ENCODE measurements at regions not wholly inside any gene's neighbourhood (a gene's known extent, or its start where the extent isn't known, plus 50 kb on each side); places are given as distances from the start of the nearest gene placed in this dataset.

DNA sequence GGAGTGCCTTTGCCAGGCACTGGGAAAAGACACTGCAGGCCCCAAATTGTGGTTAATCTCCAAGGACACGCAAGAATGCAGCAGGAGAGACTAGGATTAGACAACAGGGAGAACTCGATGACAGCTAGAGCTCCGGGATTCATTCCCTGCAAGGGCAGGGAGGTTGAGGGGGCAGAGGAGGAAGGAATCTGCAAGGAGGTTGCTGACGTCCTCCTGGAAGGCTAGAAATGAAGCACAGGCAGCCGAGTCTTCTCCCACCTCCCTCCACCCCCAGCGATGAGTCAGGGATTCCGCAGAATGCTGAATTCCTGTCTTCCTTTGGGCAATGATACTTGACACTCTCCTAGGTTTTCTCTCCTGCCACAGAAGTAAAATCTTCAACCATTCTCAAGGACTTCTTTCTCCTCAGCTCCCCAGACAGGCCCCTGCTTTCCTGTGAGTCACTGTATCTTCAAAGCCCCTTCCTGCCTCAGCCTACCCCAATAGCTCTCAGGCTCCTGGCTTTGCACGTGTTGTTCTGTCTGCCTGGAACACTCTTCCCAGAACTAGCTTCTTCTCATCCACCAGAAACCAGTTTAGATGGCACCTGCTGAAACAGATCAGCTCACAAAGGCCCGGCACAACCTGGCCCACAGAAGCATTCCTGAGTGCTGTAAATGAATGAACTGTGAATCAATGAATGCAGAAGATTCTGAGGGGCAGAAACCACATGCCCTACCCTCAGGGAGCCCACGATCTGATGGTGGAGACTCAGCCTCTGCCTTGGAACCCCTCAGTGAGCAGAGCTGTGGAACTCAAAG is 85.6 kb downstream of the MRPL14 start:
- Histone ChIP-seq H3K27ac (ENCODE audit: low read depth, low read length) (peak overlapping the region; percentile 95), H2AFZ (ENCODE audit: low read depth, low read length, poor library complexity, severe bottlenecking) (no peak overlapping the region), H3K79me2 (ENCODE audit: insufficient read depth, low read length) (no peaks in the 10 kb centered on the region), H3K9me2 (ENCODE audit: insufficient read depth) (no peaks in the 10 kb centered on the region), H3K9me3 (ENCODE audit: control insufficient read depth in 1 of 2, insufficient read depth in 1 of 2, low read depth in 1 of 2, low read length in 2 of 2) (no peaks in the 10 kb centered on the region), H3K27me3 (ENCODE audit: insufficient read depth, low read length) (no peaks in the 10 kb centered on the region), H3K4me3 (replicated peaks in 1 of 2; ENCODE audit: low read depth in 1 of 2, low read length in 2 of 2) (peak overlapping the region in 1 of 2 experiments; percentile 42; a peak in 3 of 4 replicates), H3K9ac (ENCODE audit: low read length) (peak overlapping the region; percentile 61), H3K36me3 (ENCODE audit: control insufficient read depth in 1 of 2, insufficient read depth in 2 of 2, low read length in 2 of 2) (no peaks in the 10 kb centered on the region), H4K20me1 (ENCODE audit: insufficient read depth) (no peaks in the 10 kb centered on the region), H3K4me1 (ENCODE audit: control insufficient read depth in 1 of 2, insufficient read depth in 2 of 2, low read length in 2 of 2) (peaks cover 47 to 75% of the 10 kb centered on the region in 2 experiments), H3K4me2 (ENCODE audit: low read length) (peak overlapping the region; percentile 86)
- intact Hi-C loops (cut with micrococcal nuclease) = loop anchor here (5.0 kb wide), 1 partner anchor 39 kb away; no protein-coding TSS in a partner anchor
- ChIA-PET POLR2A (interaction anchor here (0.8 to 2.6 kb wide), 3 partner anchors 20 to 32 kb away, joined by 3 to 12 read pairs (median 3); no protein-coding TSS in a partner anchor), CTCF (interaction anchor here (1.3 kb wide), 1 partner anchor 21 kb away, joined by 5 read pairs; no protein-coding TSS in a partner anchor), RAD21 (ENCODE audit: low non-redundant PET in 1 of 2, low total read pairs in 2 of 2, uncharacterized antibody in 2 of 2, unreplicated experiment in 2 of 2) (no interaction called here)
- DNase-seq (ENCODE audit: low read depth, low spot score) (peak; percentile 84), ATAC-seq (peak; percentile 74)
- peak; percentile 83 for TF ChIP-seq POLR2AphosphoS5 (IDR thresholded peaks at IDR 0.05; ENCODE audit: low read depth, low read length)
- TF ChIP-seq RAD21 (IDR thresholded peaks at IDR 0.05; ENCODE audit: low read depth) = no peak
- TF ChIP-seq FOSL1 (IDR thresholded peaks at IDR 0.05; ENCODE audit: low read depth) = no peak
- no peak for TF ChIP-seq CEBPB (IDR thresholded peaks at IDR 0.05; ENCODE audit: low read depth)
- no peak for TF ChIP-seq ZFX (IDR thresholded peaks at IDR 0.05)
- no peak for TF ChIP-seq JUND (IDR thresholded peaks at IDR 0.05)
- no peak for TF ChIP-seq ZNF274 (IDR thresholded peaks at IDR 0.05; ENCODE audit: low read depth, low read length)
- no peak for TF ChIP-seq EZH2 (IDR thresholded peaks at IDR 0.05)
- TF ChIP-seq CBX3 (IDR thresholded peaks at IDR 0.05; ENCODE audit: low read depth) = no peak
- TF ChIP-seq, protein P1, sequence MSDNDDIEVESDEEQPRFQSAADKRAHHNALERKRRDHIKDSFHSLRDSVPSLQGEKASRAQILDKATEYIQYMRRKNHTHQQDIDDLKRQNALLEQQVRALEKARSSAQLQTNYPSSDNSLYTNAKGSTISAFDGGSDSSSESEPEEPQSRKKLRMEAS (IDR thresholded peaks at IDR 0.05) = no peak
- peak; percentile 27 for TF ChIP-seq POLR2A (IDR thresholded peaks at IDR 0.05; ENCODE audit: borderline replicate concordance, extremely low read depth, insufficient read depth, insufficient read length)
- TF ChIP-seq, protein P2, sequence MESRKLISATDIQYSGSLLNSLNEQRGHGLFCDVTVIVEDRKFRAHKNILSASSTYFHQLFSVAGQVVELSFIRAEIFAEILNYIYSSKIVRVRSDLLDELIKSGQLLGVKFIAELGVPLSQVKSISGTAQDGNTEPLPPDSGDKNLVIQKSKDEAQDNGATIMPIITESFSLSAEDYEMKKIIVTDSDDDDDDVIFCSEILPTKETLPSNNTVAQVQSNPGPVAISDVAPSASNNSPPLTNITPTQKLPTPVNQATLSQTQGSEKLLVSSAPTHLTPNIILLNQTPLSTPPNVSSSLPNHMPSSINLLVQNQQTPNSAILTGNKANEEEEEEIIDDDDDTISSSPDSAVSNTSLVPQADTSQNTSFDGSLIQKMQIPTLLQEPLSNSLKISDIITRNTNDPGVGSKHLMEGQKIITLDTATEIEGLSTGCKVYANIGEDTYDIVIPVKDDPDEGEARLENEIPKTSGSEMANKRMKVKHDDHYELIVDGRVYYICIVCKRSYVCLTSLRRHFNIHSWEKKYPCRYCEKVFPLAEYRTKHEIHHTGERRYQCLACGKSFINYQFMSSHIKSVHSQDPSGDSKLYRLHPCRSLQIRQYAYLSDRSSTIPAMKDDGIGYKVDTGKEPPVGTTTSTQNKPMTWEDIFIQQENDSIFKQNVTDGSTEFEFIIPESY (IDR thresholded peaks at IDR 0.05; ENCODE audit: extremely low read depth, insufficient replicate concordance, low read length) = peak; percentile 40
- TF ChIP-seq, protein P3, sequence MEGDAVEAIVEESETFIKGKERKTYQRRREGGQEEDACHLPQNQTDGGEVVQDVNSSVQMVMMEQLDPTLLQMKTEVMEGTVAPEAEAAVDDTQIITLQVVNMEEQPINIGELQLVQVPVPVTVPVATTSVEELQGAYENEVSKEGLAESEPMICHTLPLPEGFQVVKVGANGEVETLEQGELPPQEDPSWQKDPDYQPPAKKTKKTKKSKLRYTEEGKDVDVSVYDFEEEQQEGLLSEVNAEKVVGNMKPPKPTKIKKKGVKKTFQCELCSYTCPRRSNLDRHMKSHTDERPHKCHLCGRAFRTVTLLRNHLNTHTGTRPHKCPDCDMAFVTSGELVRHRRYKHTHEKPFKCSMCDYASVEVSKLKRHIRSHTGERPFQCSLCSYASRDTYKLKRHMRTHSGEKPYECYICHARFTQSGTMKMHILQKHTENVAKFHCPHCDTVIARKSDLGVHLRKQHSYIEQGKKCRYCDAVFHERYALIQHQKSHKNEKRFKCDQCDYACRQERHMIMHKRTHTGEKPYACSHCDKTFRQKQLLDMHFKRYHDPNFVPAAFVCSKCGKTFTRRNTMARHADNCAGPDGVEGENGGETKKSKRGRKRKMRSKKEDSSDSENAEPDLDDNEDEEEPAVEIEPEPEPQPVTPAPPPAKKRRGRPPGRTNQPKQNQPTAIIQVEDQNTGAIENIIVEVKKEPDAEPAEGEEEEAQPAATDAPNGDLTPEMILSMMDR (IDR thresholded peaks at IDR 0.05 in 2 of 3, conservative IDR thresholded peaks at IDR 0.05 in 1 of 3; ENCODE audit: borderline replicate concordance in 1 of 3, insufficient read depth in 1 of 3, low read depth in 2 of 3, low read length in 2 of 3) = no peak
- TF ChIP-seq TCF7L2 (IDR thresholded peaks at IDR 0.05; ENCODE audit: borderline replicate concordance, extremely low read depth, insufficient read depth, insufficient read length) = peak; percentile 98
- TF ChIP-seq YY1 (IDR thresholded peaks at IDR 0.05; ENCODE audit: extremely low read depth, insufficient replicate concordance, low read depth, low read length) = peak; percentile 2
- TSS peak; percentile 84 for BruUV-seq (replicated peaks)

Data from HCT116 (cell line).